HG03520 (cell line): ENCODE measurements at regions not wholly inside any gene's neighbourhood (a gene's known extent, or its start where the extent isn't known, plus 50 kb on each side); places are given as distances from the start of the nearest gene placed in this dataset.

ENCODE experiments used
- ATAC-seq: cut with Tn5 transposase; IDR thresholded peaks from one replicate; pipeline ENCODE4 v1.9.1; 2021; ENCODE audit warnings: mild to moderate bottlenecking, moderate library complexity; ENCODE audit not compliant: unreplicated experiment

DNA sequence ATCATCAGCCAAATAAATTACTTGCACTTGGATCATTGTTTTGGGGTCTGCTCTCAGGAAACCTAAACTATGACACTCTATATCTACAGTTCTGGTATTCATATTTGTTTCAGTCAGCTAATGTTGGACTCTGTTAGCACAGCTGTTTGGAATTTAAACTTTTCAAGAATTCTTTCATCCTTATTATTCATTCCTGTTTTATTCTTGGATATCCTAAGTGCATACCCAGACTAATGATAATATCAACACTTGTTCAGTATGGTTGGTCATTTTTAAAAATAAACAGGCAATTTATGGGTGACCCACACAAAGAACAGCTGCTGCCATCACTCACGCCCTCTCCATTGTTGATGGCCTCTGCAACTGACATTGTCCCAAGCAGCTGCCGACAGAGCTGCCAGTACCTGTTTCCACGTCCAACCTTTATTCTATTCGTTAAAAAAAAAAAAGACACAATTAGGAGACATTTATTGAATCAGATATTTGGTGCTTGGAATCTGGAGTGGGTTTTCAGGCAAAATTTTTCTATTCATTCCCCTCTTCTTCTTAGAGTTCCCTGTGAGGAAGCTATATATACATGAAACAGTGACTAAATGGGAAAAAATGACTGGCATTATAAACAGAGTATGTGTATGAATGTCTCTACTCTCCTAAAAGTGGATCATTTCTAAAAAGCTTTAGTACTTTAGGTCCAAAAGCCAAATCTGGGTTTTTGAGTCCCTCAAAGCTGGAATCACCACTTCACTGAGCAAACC is 252.1 kb upstream of the NAV3 start:
- ATAC-seq: no peak

GRCh38 chr12:77577791-77578190 is 252.9 kb upstream of the NAV3 start:
- ATAC-seq: no peak

GRCh38 chr12:77575376-77575919 is 255.2 kb upstream of the NAV3 start:
- no peak for ATAC-seq

DNA sequence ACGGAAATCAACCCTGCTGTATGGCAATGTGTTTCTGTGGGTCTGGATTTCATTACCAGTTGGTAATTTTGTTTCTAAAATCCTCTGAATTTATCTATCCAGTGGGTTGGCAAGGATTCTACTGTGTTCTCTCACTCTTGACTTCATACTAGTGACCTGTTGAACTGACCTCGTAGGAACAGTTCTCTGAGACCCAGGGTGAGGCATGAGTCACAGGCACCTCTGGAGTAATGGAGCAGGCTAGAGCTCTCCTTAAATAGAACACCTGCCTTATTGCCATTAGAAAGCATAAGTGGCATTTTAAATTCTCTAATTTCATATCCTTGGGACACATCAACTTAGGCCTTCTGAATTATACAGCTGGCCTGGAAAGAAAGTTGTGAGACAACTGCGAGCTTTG is 258.3 kb upstream of the NAV3 start:
- no peak for ATAC-seq

GRCh38 chr12:77571768-77572167 is 258.9 kb upstream of the NAV3 start:
- ATAC-seq: no peak

DNA sequence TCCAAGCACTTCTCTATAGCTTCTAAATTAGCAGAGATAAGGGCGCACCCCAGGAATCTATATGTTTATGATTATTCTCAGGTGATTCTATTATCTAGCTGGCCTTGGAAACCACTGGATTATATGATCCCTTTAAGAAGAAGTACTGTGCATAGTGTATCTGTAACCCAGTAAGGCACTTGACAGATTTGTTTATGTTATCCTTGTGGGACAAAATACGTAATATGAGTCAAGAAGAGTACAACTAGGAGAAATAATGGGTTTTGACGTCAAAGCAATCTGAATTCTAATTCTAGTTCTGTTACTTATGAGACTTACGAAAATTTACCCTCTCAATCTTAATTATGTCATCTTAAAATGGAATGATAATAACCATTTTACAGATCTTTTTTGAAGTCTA is 259.6 kb upstream of the NAV3 start:
- no peak for ATAC-seq

GRCh38 chr12:77569876-77570275 is 260.8 kb upstream of the NAV3 start:
- no peak for ATAC-seq

DNA sequence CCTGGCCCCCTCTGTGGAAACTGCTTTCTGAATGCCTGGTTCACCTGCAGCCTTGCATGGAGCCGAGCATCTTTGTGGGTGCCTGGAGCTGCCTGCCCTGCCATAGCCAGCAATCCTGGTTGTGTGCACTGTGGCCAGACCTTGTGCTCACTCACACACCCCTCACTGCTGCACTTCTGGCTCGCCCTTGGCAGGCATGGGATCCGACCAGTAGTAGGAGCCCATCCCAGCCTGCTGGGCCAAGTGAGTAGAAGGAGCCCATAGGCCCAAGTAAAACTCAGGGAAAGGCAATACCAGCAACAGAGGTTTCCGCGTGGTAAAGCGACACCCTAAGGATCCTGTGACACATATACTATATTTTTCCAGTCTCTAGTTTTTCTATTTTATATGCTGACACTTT is 270.0 kb upstream of the NAV3 start:
- no peak for ATAC-seq

DNA sequence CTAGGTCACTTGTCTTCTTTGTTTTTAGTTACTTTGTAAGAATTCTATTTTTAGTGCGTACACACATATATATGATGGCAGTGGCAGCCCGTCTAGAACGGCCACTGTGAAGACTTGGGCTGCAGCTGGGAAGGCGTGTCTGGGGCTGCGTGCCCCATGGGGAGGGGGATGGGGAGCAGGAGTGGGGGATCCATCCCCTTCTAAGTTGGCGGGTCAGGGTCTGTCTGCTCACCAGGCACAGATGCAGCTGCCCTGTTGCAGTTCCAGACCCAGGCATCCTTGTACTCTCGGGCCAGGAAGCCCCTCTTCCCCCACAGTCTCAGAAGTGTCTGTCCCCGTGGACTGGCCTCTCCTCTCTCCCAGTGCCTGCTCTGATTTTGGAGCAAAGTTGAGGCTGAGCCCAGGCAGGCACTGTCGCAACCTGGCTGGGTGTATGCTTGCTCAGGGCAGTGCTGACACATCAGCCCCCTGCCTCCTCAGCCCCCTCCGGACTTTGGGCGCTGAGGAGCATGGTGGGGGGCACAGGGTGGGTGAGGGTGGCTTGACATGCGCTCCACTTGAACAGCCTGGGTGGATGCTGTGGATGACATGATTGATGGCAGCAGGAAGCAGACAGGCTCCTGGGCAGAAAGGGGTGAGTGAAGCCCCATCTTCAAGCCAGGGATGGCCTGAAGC is 271.2 kb upstream of the NAV3 start:
- no peak for ATAC-seq

DNA sequence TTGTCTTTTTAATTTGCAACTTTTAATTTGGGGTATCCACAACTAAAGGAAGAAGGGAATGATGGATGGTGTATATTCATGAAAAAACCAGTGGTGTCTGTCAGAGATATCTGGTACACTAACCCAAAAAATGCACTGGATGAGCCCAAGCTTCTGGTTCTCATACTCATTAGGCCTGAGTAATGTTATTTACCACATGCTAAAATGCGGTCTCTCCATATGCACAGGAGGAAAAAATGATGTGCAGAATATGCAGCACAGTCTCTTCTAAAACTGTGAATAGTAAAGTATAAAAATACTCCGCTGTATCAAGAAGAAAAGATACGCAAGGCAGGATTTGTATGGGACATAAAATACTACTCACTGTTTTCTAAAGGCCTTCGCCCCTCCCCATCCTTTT is 275.6 kb upstream of the NAV3 start:
- no peak for ATAC-seq

GRCh38 chr12:77553976-77554619 is 276.6 kb upstream of the NAV3 start:
- peak; percentile 99 for ATAC-seq

- ATAC-seq: no peak
Observed at GRCh38 chr12:77549383-77550128, 281.1 kb upstream of the NAV3 start.

- no peak for ATAC-seq
Observed at GRCh38 chr12:77548797-77549196, 281.9 kb upstream of the NAV3 start.

- no peak for ATAC-seq
Observed at GRCh38 chr12:77540097-77540496, 290.6 kb upstream of the NAV3 start.

GRCh38 chr12:77537663-77538062 is 293.0 kb upstream of the NAV3 start:
- ATAC-seq: no peak

DNA sequence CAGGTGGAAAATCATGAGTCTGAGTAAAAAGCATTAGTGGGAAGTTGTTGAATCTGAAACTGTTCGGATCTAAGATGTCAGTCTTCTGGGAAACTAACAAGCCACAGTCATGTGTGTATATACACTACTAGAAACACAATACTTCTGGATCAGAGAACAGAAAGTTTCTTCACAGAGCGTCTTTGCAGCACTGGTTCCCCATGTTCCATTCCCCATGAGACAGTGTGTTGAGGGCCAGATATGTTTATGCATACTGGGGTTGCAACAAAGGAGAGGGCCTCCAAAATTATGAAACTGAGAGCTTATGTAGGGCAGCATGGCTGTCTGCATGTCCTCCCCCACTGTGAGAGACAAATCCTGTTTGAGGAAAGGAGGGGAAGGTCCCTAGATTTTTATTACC is 295.0 kb upstream of the NAV3 start:
- no peak for ATAC-seq

DNA sequence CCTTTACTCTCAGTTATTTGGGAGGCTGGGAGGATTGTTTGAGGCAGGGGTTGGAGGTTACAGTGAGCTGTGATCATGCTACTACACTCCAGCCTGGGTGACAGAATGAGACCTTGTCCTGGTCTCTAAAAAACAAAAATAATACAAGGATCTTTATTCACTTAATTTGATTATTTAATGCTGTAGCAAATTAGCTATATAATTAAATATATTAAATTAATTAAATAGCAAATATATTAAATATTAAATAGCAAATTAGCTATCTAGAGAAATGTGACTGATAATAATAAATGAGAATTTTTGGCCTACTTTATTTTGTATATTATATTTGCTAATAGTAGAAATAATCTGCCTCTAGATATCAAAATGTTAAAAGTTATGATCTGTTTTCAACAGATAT is 298.8 kb upstream of the NAV3 start:
- no peak for ATAC-seq

- no peak for ATAC-seq
Observed at GRCh38 chr12:77522247-77522646, 308.4 kb upstream of the NAV3 start.

DNA sequence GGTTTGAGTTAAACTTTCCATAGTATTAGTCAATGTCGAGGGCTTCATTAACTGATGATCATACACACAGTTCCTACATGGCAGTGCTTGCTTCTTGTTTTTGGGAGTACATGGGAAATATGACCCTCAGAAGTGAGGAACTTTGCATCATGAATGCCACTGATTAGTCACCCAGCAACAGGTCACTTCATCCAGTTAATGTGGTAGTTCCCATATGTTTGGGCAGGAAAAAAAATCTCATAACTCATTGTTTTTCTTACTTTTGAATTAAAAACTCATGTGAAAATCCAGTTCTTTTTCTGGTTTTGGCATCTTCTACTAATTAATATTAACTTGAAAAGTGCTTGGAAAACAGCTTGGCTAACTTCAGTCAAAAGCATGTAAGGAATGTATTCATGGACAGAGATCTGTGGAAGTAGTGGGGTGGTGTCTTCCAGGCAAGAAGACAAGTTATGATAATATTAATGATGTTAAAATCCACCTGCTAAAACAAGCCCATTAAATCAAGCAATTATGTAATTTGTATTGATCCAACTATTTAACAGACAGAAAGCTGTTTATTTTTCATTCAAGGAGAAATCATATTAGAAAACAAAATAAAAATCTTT is 309.1 kb upstream of the NAV3 start:
- no peak for ATAC-seq

DNA sequence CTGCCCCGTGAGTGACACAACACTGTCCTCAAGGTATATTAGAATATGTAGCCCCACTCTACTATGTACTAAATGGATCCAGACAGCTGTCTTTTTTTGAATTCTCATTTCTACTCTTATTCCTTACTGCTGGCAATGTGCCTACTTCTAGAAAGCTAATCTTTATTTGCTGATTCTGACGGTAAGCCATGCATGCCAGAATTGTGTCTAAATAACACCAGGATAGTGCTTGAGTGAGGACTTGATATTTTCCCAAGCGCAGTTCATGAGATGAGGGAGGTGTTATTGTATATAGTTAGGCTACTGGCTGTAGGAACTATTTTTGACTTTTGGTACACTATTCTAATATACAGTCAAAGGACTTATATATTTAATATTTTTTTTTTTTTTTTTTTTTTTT is 316.2 kb upstream of the NAV3 start:
- no peak for ATAC-seq

- no peak for ATAC-seq
Observed at GRCh38 chr12:77510985-77511384, 319.7 kb upstream of the NAV3 start.
